Fibroblast of the aortic adventitia (primary cell): ENCODE measurements at regions not wholly inside any gene's neighbourhood (a gene's known extent, or its start where the extent isn't known, plus 50 kb on each side); places are given as distances from the start of the nearest gene placed in this dataset.

Experiments
- DNase-seq: peaks from one replicate; pipeline ENCODE4 v3.0.0-alpha.2; 2010; ENCODE audit warnings: low read depth
- H3K4me3 ChIP-seq: 2 replicates; pipeline ENCODE4 v1.5.1; 2011; ENCODE audit warnings: low read depth, mild to moderate bottlenecking, control low read depth, low read length, moderate library complexity
- TF ChIP-seq, protein P1 (sequence below): IDR thresholded peaks from 2 replicates; pipeline ENCODE4 v1.5.1; 2011; ENCODE audit warnings: mild to moderate bottlenecking, low read length, control low read depth, inconsistent platforms; ENCODE audit not compliant: insufficient read depth

DNA sequence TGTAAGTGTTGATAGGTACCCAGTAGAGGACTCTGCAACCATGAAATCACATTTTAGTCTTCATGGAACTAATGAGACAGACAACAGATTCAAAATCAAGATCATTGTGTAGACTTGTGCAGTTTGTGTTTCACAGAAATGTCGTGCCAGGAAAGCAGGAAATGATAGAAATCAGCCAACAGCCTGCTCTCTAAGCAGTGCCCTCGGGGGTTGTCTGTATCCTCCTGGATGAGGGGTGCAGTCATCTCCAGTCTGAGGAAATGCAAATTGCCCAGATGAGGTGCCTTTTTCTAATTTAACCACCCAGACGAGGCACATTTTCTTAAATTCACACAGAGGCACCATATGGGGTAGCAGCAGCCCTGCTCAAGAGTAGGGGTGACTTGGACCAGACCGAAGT is 663.1 kb downstream of the XIRP2 start:
- TF ChIP-seq, protein P1, sequence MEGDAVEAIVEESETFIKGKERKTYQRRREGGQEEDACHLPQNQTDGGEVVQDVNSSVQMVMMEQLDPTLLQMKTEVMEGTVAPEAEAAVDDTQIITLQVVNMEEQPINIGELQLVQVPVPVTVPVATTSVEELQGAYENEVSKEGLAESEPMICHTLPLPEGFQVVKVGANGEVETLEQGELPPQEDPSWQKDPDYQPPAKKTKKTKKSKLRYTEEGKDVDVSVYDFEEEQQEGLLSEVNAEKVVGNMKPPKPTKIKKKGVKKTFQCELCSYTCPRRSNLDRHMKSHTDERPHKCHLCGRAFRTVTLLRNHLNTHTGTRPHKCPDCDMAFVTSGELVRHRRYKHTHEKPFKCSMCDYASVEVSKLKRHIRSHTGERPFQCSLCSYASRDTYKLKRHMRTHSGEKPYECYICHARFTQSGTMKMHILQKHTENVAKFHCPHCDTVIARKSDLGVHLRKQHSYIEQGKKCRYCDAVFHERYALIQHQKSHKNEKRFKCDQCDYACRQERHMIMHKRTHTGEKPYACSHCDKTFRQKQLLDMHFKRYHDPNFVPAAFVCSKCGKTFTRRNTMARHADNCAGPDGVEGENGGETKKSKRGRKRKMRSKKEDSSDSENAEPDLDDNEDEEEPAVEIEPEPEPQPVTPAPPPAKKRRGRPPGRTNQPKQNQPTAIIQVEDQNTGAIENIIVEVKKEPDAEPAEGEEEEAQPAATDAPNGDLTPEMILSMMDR, result no peak

DNA sequence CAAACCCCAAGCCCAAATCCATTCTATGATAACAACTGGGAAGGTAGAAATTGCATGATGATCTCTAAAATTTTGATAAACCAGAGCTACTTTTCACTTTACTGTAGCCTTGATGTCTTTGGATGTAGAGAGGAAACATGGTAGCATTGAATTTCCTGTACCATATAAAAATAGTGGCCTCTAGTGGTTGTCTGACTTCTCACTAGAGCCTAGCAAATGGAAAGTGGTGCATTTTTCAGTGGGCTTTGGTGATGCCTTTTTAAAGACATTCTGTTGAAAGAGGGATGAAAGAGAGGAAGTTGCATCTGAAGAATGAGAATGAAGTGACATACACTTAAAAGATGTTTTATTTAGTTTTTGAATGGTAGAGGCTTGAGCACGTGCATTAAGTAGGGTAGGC is 662.2 kb downstream of the XIRP2 start:
- no peak for DNase-seq

More for the DNA sequence above, 663.1 kb downstream of the XIRP2 start:
- DNase-seq, result no peak
- no peak overlapping the region for H3K4me3 ChIP-seq

GRCh38 chr2:167548396-167548795 is 660.1 kb downstream of the XIRP2 start:
- TF ChIP-seq, protein P1, result no peak
- no peak overlapping the region for H3K4me3 ChIP-seq

More for the DNA sequence above, 662.2 kb downstream of the XIRP2 start:
- TF ChIP-seq, protein P1, result peak; percentile 3
- no peak overlapping the region for H3K4me3 ChIP-seq

GRCh38 chr2:167544602-167545001 is 656.3 kb downstream of the XIRP2 start:
- DNase-seq, result no peak
- H3K4me3 ChIP-seq, result no peak overlapping the region
- TF ChIP-seq, protein P1, result no peak

More at GRCh38 chr2:167548396-167548795, 660.1 kb downstream of the XIRP2 start:
- DNase-seq, result no peak

DNA sequence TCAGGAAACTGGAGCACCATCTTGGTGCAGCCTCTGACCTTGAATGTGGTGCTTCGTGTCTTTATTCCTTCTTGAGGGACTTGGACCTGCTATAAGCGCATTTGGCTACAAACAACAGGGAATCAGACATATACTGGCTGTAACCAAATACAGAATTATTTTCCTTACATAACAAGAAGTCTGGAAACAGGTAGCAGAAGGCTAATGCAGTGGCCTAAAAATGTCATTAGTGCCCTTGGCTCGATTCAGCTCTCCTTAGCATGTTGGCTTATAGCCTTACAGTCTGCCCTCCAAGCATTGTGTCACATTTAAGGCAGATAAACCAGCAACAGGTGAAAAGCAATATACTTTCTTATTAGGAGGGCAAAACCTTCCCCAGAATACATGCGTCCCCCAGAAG is 655.4 kb downstream of the XIRP2 start:
- H3K4me3 ChIP-seq, result no peak overlapping the region
- no peak for DNase-seq

GRCh38 chr2:167537743-167538142 is 649.5 kb downstream of the XIRP2 start:
- TF ChIP-seq, protein P1, result no peak
- no peak overlapping the region for H3K4me3 ChIP-seq
- no peak for DNase-seq

More for the DNA sequence above, 655.4 kb downstream of the XIRP2 start:
- TF ChIP-seq, protein P1, result no peak

DNA sequence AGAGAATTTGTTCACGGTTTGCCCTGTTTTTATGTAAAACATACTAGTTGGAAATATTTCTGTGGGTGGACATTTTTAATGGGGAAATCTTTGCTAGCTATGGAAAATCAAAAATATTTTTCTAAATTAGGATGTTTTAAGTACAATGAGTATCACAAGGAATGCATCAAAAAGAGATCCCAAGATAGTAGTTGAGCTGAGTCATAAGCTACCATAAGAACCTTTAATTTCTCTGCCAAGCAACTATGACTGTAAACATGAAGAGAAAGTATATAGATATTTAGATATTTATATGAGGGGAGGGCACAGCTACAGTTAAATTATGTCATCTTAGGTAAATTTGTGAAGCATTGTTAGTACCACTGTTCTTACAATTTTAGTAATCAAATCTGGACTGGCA is 646.2 kb downstream of the XIRP2 start:
- no peak overlapping the region for H3K4me3 ChIP-seq
- TF ChIP-seq, protein P1, result no peak
- no peak for DNase-seq
